ENCODE measurements at regions not wholly inside any gene's neighbourhood (a gene's known extent, or its start where the extent isn't known, plus 50 kb on each side); places are given as distances from the start of the nearest gene placed in this dataset.

GRCh38 chr5:174444479-174445188 is 279.7 kb upstream of the MSX2 start:
- Histone ChIP-seq H3K4me1 (ENCODE audit: control insufficient read depth in 4 of 4, insufficient read depth in 4 of 4, low read length in 3 of 4) (no peaks in the 10 kb centered on the region), H3K36me3 (ENCODE audit: control insufficient read depth in 4 of 4, insufficient read depth in 3 of 4, low read depth in 1 of 4, low read length in 3 of 4) (no peaks in the 10 kb centered on the region), H3K9me3 (ENCODE audit: control insufficient read depth in 4 of 4, low read length in 3 of 4) (peaks cover 0 to 3% (median 0%) of the 10 kb centered on the region in 4 donors), H3K4me3 (ENCODE audit: low read depth in 1 of 3, low read length in 3 of 3) (no peak overlapping the region), H3K27ac (ENCODE audit: low read depth in 1 of 2, low read length in 2 of 2) (no peak overlapping the region), H3K9ac (ENCODE audit: low read depth in 1 of 2, low read length in 2 of 2) (no peak overlapping the region), H3K27me3 (ENCODE audit: control insufficient read depth in 4 of 4, insufficient read depth in 4 of 4, low read length in 3 of 4) (peaks cover 0 to 4% (median 2%) of the 10 kb centered on the region in 4 donors)
- TF ChIP-seq SP1 (IDR thresholded peaks at IDR 0.05), result no peak
- TF ChIP-seq REST (IDR thresholded peaks at IDR 0.05), result no peak
- TF ChIP-seq HNF4G (IDR thresholded peaks at IDR 0.05), result no peak
- TF ChIP-seq RXRA (IDR thresholded peaks at IDR 0.05), result no peak
- no peak for TF ChIP-seq FOXA1 (IDR thresholded peaks at IDR 0.05)
- TF ChIP-seq NR2F2 (IDR thresholded peaks at IDR 0.05), result no peak
- no peak for TF ChIP-seq CTCF (IDR thresholded peaks at IDR 0.05; ENCODE audit: low read depth, low read length, missing input control)
- no peak for TF ChIP-seq GABPA (IDR thresholded peaks at IDR 0.05 in 1 of 2, conservative IDR thresholded peaks at IDR 0.05 in 1 of 2)
- no peak for TF ChIP-seq FOXA2 (IDR thresholded peaks at IDR 0.05)
- no peak for TF ChIP-seq MAX (IDR thresholded peaks at IDR 0.05)
- no peak for TF ChIP-seq EGR1 (IDR thresholded peaks at IDR 0.05; ENCODE audit: low read depth in 2 of 2)
- no peak for TF ChIP-seq JUND (IDR thresholded peaks at IDR 0.05)
- no peak for TF ChIP-seq RAD21 (IDR thresholded peaks at IDR 0.05)
- TF ChIP-seq TAF1 (conservative IDR thresholded peaks at IDR 0.05), result no peak
- no peak for TF ChIP-seq HNF4A (conservative IDR thresholded peaks at IDR 0.05)
- TF ChIP-seq ZBTB33 (IDR thresholded peaks at IDR 0.05), result no peak
- DNase-seq (ENCODE audit: low spot score), result no peak
- 74% methylated on average over 7 of the region's 7 CpGs for WGBS

GRCh38 chr5:174446446-174446845 is 277.9 kb upstream of the MSX2 start:
- no peaks in the 10 kb centered on the region for H3K36me3 ChIP-seq (ENCODE audit: control insufficient read depth in 4 of 4, insufficient read depth in 3 of 4, low read depth in 1 of 4, low read length in 3 of 4)
- H3K27me3 ChIP-seq (ENCODE audit: control insufficient read depth in 4 of 4, insufficient read depth in 4 of 4, low read length in 3 of 4), result peaks cover 0 to 4% (median 2%) of the 10 kb centered on the region in 4 donors
- no peak for DNase-seq (ENCODE audit: low spot score)
- H3K4me1 ChIP-seq (ENCODE audit: control insufficient read depth in 4 of 4, insufficient read depth in 4 of 4, low read length in 3 of 4), result no peaks in the 10 kb centered on the region
- peaks cover 0 to 3% (median 0%) of the 10 kb centered on the region in 4 donors for H3K9me3 ChIP-seq (ENCODE audit: control insufficient read depth in 4 of 4, low read length in 3 of 4)
- no peak overlapping the region for H3K9ac ChIP-seq (ENCODE audit: low read depth in 1 of 2, low read length in 2 of 2)
- 56% methylated on average over 6 of the region's 6 CpGs for WGBS
- no peak overlapping the region for H3K4me3 ChIP-seq (ENCODE audit: low read depth in 1 of 3, low read length in 3 of 3)
- no peak for TF ChIP-seq SP1 (IDR thresholded peaks at IDR 0.05)
- TF ChIP-seq FOXA1 (IDR thresholded peaks at IDR 0.05), result no peak
- TF ChIP-seq NR2F2 (IDR thresholded peaks at IDR 0.05), result no peak
- no peak for TF ChIP-seq RAD21 (IDR thresholded peaks at IDR 0.05)
- no peak for TF ChIP-seq GABPA (IDR thresholded peaks at IDR 0.05 in 1 of 2, conservative IDR thresholded peaks at IDR 0.05 in 1 of 2)
- TF ChIP-seq HNF4A (conservative IDR thresholded peaks at IDR 0.05), result no peak
- TF ChIP-seq YY1 (IDR thresholded peaks at IDR 0.05), result no peak
- TF ChIP-seq JUND (IDR thresholded peaks at IDR 0.05), result no peak
- H3K27ac ChIP-seq (ENCODE audit: low read depth in 1 of 2, low read length in 2 of 2), result no peak overlapping the region
